Right atrium auricular region (tissue), 2 donors: ENCODE measurements at regions not wholly inside any gene's neighbourhood (a gene's known extent, or its start where the extent isn't known, plus 50 kb on each side); places are given as distances from the start of the nearest gene placed in this dataset.
"Not testable (repeated sequence)": the region's sequence is repeated elsewhere in the genome, so short reads cannot be mapped to it uniquely, and the experiment has no call there.

Experiments used
- DNase-seq: peaks from one replicate; pipeline ENCODE4 v3.0.0-alpha.2; 2019; ENCODE audit warnings: low spot score
- H3K27ac ChIP-seq, 2 donors: fragments of 200-600 bp; sonication (generic); 1 replicate in 1 of 2; 2 replicates in 1 of 2; pipeline ENCODE4 v1.5.1; 2016 to 2019
- H3K27me3 ChIP-seq, 2 donors: fragments of 200-600 bp; sonication (generic); one replicate each; pipeline versions ENCODE4 v1.5.1 to v1.6.0; 2017 to 2019
- H3K36me3 ChIP-seq: fragments of 200-600 bp; sonication (generic); one replicate; pipeline ENCODE4 v1.5.1; 2016
- H3K4me1 ChIP-seq, 2 donors: fragments of 200-600 bp; sonication (generic); one replicate each; pipeline versions ENCODE4 v1.5.1 to v1.6.0; 2017 to 2019
- H3K4me3 ChIP-seq, 2 donors: fragments of 200-600 bp; sonication (generic); 1 replicate in 1 of 2; 2 replicates in 1 of 2; pipeline ENCODE4 v1.5.1; 2017 to 2019; ENCODE audit warnings: mild to moderate bottlenecking in 1 of 2, moderate library complexity in 1 of 2
- H3K9me3 ChIP-seq, 2 donors: fragments of 200-600 bp; sonication (generic); one replicate each; pipeline ENCODE4 v1.5.1; 2019
- TF ChIP-seq, protein P1 (sequence below), 2 donors: fragments of 200-600 bp; sonication (generic); IDR thresholded peaks; one replicate each; pipeline ENCODE4 v1.5.1; 2019; ENCODE audit warnings: antibody characterized with exemption in 2 of 2

DNA sequence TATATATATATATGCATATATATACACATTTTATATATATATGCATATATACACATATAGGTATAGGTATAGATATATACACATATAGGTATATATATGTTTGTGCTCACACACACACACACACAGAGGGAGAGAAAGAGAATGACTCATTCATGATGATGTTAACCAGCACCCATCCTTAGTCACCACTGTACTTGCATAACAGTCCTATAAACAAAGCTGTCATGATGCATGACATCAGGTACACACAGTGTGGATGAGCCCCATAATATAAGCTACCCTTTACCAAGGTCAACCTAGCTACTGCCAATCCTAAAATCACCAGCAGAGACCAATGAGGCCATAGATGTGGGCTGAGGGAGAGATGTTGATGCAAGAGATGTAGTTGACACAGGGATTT lies 1408.0 kb downstream of the RAPGEF2 start:
- Histone ChIP-seq H3K36me3 (no peaks in the 10 kb centered on the region), H3K9me3 (no peaks in the 10 kb centered on the region), H3K27me3 (no peaks in the 10 kb centered on the region), H3K27ac (no peak overlapping the region), H3K4me1 (no peaks in the 10 kb centered on the region), H3K4me3 (no peak overlapping the region)
- no peak for DNase-seq
- TF ChIP-seq, protein P1, sequence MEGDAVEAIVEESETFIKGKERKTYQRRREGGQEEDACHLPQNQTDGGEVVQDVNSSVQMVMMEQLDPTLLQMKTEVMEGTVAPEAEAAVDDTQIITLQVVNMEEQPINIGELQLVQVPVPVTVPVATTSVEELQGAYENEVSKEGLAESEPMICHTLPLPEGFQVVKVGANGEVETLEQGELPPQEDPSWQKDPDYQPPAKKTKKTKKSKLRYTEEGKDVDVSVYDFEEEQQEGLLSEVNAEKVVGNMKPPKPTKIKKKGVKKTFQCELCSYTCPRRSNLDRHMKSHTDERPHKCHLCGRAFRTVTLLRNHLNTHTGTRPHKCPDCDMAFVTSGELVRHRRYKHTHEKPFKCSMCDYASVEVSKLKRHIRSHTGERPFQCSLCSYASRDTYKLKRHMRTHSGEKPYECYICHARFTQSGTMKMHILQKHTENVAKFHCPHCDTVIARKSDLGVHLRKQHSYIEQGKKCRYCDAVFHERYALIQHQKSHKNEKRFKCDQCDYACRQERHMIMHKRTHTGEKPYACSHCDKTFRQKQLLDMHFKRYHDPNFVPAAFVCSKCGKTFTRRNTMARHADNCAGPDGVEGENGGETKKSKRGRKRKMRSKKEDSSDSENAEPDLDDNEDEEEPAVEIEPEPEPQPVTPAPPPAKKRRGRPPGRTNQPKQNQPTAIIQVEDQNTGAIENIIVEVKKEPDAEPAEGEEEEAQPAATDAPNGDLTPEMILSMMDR (IDR thresholded peaks at IDR 0.05), result no peak

DNA sequence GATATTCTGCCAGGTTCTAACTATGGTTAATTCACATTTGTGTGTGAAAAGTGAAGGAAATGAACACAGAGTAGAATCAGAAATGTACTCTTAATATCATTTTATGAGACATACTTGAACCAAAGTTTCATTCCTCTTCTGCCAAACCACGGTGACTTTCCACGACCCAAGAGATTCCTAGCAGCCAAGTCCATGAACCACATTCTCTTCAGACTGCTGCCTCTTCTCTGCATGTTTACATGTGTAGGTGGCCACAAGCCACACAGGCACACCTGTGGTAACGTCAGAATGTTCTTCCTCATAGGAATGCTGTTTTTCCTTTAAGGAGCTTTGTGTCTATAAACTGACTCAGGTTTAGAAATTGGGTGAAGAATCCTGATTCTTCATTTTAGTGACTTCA lies 1411.2 kb downstream of the RAPGEF2 start:
- Histone ChIP-seq H3K27me3 (no peaks in the 10 kb centered on the region), H3K27ac (no peak overlapping the region), H3K9me3 (no peaks in the 10 kb centered on the region), H3K4me3 (no peak overlapping the region), H3K36me3 (no peaks in the 10 kb centered on the region), H3K4me1 (no peaks in the 10 kb centered on the region)
- DNase-seq, result no peak
- TF ChIP-seq, protein P1 (IDR thresholded peaks at IDR 0.05), result no peak

DNA sequence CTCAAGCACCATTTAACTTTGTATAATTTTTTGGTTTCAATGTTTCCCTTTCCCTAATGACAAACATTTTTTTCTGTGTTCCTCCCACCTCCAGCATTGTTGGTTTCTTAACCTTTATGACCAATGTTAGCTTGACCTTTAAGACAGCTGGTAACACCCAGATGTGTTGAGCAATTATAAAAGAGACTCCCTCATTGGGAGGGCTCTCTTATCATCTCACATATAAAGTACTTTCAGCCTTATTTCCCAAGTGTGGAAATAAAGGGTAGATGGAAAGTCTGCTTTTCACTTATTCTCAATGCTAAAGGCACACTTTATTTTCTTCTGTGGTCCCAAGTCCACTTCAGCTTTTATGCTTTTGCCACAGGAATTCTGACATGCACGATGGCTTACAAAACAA lies 1420.4 kb downstream of the RAPGEF2 start:
- Histone ChIP-seq H3K9me3 (no peaks in the 10 kb centered on the region), H3K27me3 (no peaks in the 10 kb centered on the region), H3K4me3 (no peak overlapping the region), H3K36me3 (no peaks in the 10 kb centered on the region), H3K27ac (no peak overlapping the region), H3K4me1 (no peaks in the 10 kb centered on the region)
- DNase-seq, result no peak
- TF ChIP-seq, protein P1 (IDR thresholded peaks at IDR 0.05), result no peak

DNA sequence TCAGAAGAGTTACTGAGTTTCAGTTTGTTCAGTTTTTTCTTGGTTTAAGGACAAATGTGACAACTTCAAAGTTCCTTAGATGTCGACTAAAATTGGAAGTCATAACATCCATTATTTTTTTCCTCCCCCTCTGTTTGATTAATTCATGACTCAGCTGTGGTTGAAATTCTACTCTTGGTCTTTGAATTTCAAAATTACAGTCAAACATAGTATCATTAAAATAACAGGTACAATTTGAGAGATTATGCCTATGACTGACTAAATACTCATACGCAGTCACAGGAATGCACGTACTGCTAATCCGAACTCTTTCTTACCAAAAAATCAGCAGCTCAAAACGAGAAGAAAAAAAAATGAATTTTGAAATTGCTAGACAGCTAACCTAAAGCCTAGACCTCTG lies 1434.8 kb downstream of the RAPGEF2 start:
- H3K9me3 ChIP-seq, result no peaks in the 10 kb centered on the region
- H3K36me3 ChIP-seq, result no peaks in the 10 kb centered on the region
- DNase-seq, result no peak
- no peak overlapping the region for H3K27ac ChIP-seq
- H3K27me3 ChIP-seq, result no peaks in the 10 kb centered on the region
- TF ChIP-seq, protein P1 (IDR thresholded peaks at IDR 0.05), result no peak
- no peaks in the 10 kb centered on the region for H3K4me1 ChIP-seq
- H3K4me3 ChIP-seq, result no peak overlapping the region

DNA sequence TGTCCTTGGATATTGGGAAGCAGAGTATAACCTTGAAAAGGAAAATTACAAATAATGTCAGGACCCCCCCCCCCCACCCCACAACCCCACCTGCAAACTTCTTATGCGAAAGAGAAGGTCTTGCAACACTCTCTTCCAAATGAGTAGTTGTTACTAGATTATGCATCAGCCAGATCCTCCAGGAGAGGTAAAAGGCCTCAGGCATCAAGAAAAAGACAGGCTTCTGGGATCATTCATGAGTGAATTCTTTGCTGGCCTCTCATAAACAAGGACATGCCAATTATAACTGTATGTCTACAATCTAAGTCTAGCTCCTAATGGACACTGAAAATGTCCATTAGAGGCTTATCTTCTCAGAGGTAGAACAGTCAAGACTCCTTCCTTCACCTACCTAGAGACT lies 1443.3 kb downstream of the RAPGEF2 start:
- no peak overlapping the region for H3K27ac ChIP-seq
- no peaks in the 10 kb centered on the region for H3K27me3 ChIP-seq
- H3K4me1 ChIP-seq, result no peaks in the 10 kb centered on the region
- TF ChIP-seq, protein P1 (IDR thresholded peaks at IDR 0.05), result no peak
- no peak overlapping the region for H3K4me3 ChIP-seq
- no peak for DNase-seq
- no peaks in the 10 kb centered on the region for H3K9me3 ChIP-seq
- no peaks in the 10 kb centered on the region for H3K36me3 ChIP-seq

DNA sequence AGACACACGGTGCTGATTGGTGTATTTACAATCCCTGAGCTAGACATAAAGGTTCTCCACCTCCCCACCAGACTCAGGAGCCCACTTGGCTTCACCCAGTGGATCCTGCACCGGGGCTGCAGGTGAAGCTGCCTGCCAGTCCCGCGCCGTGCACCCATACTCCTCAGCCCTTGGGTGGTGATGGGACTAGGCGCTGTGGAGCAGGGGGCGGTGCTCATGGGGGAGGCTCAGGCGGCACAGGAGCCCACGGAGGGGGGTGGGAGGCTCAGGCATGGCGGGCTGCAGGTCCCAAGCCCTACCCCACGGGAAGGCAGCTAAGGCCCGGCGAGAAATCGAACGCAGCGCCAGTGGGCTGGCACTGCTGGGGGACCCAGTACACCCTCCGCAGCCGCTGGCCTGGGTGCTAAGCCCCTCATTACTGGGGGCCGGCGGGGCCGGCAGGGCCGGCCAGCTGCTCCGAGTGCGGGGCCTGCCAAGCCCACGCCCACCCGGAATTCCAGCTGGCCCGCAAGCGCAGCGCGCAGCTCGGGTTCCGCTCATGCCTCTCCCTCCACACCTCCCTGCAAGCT lies 1447.2 kb downstream of the RAPGEF2 start:
- not testable (repeated sequence) for DNase-seq, H3K4me3 ChIP-seq, H3K36me3 ChIP-seq, H3K4me1 ChIP-seq, H3K27ac ChIP-seq, H3K27me3 ChIP-seq, H3K9me3 ChIP-seq
